ENCODE measurements at regions not wholly inside any gene's neighbourhood (a gene's known extent, or its start where the extent isn't known, plus 50 kb on each side); places are given as distances from the start of the nearest gene placed in this dataset.

GRCh38 chr4:147175460-147176025 is 229.9 kb upstream of the TTC29 start:
- TF ChIP-seq, protein P1, sequence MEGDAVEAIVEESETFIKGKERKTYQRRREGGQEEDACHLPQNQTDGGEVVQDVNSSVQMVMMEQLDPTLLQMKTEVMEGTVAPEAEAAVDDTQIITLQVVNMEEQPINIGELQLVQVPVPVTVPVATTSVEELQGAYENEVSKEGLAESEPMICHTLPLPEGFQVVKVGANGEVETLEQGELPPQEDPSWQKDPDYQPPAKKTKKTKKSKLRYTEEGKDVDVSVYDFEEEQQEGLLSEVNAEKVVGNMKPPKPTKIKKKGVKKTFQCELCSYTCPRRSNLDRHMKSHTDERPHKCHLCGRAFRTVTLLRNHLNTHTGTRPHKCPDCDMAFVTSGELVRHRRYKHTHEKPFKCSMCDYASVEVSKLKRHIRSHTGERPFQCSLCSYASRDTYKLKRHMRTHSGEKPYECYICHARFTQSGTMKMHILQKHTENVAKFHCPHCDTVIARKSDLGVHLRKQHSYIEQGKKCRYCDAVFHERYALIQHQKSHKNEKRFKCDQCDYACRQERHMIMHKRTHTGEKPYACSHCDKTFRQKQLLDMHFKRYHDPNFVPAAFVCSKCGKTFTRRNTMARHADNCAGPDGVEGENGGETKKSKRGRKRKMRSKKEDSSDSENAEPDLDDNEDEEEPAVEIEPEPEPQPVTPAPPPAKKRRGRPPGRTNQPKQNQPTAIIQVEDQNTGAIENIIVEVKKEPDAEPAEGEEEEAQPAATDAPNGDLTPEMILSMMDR (IDR thresholded peaks at IDR 0.05; ENCODE audit: low read depth, low read length), result no peak
- no peak overlapping the region for H3K4me3 ChIP-seq (ENCODE audit: low read depth, low read length)

DNA sequence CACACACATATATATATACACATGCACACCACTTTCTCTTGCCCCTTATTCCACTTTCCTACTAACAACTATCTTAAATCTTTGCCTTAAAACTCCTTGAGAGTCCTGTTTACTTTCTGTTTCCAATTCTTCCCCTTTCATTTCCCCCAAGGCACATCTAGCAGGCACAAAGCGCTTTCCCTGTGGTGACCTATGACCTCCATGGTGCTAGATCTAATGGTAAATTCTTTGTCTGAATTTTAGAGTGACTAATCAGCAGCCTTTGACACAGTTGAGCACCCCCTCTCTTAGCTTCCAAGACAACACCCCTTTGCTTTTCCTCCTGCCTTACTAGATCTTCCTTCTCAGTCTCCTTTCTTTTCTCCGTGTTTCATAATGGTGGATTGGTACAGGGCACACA is 236.4 kb upstream of the TTC29 start:
- H3K4me3 ChIP-seq (ENCODE audit: low read depth, low read length), result no peak overlapping the region
- TF ChIP-seq, protein P1 (IDR thresholded peaks at IDR 0.05; ENCODE audit: low read depth, low read length), result no peak

DNA sequence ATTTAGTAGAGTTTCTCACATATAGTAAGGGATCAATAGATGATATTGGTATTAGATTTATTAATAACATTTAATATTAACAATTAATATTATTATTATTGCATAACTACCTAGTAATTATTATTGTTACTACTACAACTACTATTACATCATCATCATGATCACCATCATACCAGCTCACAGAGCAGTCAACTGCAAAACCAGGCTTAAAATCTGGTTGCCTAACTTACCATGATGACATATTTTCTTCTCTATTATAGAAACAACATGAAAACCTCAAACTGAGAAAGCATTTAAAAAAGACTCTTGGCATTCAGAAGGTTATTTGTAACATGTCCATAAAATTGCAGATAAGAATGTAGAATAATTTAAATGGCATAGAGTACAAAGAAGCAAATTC is 247.0 kb upstream of the TTC29 start:
- H3K4me3 ChIP-seq (ENCODE audit: low read depth, low read length), result no peak overlapping the region
- TF ChIP-seq, protein P1 (IDR thresholded peaks at IDR 0.05; ENCODE audit: low read depth, low read length), result no peak

DNA sequence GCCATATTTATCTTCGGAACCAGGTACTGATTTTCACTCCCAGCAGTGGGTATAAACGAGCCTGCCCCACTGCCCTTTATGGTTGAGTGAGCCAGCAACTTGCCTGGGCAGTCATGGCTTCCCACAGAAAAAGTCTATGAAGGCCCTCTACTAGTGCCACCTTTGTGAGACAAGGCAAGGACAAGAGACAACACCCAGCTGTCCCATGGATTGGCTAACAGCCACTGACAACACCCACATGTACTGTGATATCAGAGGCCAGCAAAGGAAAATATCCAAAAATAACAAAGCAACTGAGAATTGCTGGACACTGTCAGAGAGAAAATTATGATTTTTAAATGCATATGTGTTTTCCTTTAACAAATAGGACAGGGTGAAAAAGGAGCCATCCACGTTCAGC is 248.4 kb upstream of the TTC29 start:
- H3K4me3 ChIP-seq (ENCODE audit: low read depth, low read length), result no peak overlapping the region
- TF ChIP-seq, protein P1 (IDR thresholded peaks at IDR 0.05; ENCODE audit: low read depth, low read length), result no peak

DNA sequence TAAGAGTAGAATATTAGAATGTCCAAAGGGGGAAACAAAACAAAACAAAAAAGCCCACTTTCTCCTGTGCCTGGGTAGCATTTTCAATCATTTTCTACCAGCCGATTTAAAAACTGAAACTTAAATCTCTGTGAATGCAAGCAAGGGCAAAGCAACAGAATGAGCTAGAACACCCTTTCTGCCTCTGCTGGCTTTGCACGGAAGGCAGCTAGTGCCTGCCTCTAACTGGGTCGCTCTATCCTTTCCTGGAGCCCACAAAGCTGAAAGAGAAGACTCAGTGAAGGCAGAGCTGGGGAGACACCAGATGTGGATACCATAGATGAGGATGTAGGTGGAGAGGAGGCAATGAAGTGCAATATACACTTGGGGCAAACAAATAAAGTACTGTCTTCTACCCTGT is 248.9 kb upstream of the TTC29 start:
- TF ChIP-seq, protein P1 (IDR thresholded peaks at IDR 0.05; ENCODE audit: low read depth, low read length), result no peak
- no peak overlapping the region for H3K4me3 ChIP-seq (ENCODE audit: low read depth, low read length)

- TF ChIP-seq, protein P1 (IDR thresholded peaks at IDR 0.05; ENCODE audit: low read depth, low read length), result no peak
- H3K4me3 ChIP-seq (ENCODE audit: low read depth, low read length), result no peak overlapping the region
These were observed 249.7 kb upstream of the TTC29 start for GRCh38 chr4:147195386-147195785.

DNA sequence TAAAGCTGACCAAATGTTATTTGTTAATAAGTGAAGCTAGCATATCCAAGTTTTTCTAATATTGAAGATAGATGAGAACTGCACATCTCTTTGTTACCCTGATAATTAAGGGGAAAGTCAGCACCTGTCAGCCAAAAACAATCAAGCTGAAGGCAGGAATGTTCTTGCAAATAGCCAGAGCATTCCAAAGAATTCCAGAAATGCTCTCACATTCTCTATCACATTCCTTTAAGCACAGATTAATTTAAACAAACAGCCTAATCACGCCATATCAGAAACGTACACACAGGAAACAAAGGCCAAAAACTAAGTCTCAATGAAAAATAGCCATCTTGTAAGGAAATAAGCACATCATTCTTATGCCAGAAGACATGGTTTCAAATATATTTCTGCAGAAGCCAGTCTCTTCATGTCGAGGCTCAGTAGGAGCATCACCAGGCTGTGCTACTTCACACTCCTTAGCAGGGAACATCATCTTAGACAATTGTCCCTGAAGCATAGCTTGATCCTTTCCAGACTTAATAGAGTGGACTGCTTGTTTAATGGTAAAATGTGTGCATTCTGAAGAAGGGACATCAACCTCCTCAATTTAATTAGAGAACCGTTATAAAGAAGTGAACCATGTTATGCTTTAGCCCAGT is 252.9 kb upstream of the TTC29 start:
- H3K4me3 ChIP-seq (ENCODE audit: low read depth, low read length), result no peak overlapping the region
- TF ChIP-seq, protein P1 (IDR thresholded peaks at IDR 0.05; ENCODE audit: low read depth, low read length), result no peak
